Cardiac muscle cell (in vitro differentiated cells and primary cell): ENCODE measurements at regions not wholly inside any gene's neighbourhood (a gene's known extent, or its start where the extent isn't known, plus 50 kb on each side); places are given as distances from the start of the nearest gene placed in this dataset.

Experiments used
- DNase-seq, 2 donors: peaks; one replicate each; pipeline versions ENCODE4 v3.0.0 to v3.0.0-alpha.2; 2010 to 2017; ENCODE audit warnings: low read depth in 1 of 2, low spot score in 1 of 2
- H3K27ac ChIP-seq: fragments of 200-600 bp; sonication (generic); 2 replicates; pipeline ENCODE4 v1.5.1; 2016
- H3K27me3 ChIP-seq: fragments of 200-600 bp; sonication (generic); 2 replicates; pipeline ENCODE4 v1.6.0; 2016; ENCODE audit warnings: control low read depth
- H3K36me3 ChIP-seq: fragments of 200-600 bp; sonication (generic); 2 replicates; pipeline ENCODE4 v1.5.1; 2016; ENCODE audit warnings: control low read depth
- H3K4me1 ChIP-seq: fragments of 200-600 bp; sonication (generic); 2 replicates; pipeline ENCODE4 v1.8.1; 2017; ENCODE audit warnings: low read depth, mild to moderate bottlenecking, mixed run types
- H3K4me3 ChIP-seq: fragments of 200-600 bp; sonication (generic); 2 replicates; pipeline ENCODE4 v1.5.1; 2016; ENCODE audit warnings: mild to moderate bottlenecking
- H3K9me3 ChIP-seq: fragments of 200-600 bp; sonication (generic); 2 replicates; pipeline ENCODE4 v1.5.1; 2017; ENCODE audit warnings: low read depth, mild to moderate bottlenecking, control low read depth
- CTCF ChIP-seq: IDR thresholded peaks from 2 replicates; pipeline ENCODE4 v1.5.1; 2012; ENCODE audit warnings: low read depth, mild to moderate bottlenecking, low read length

GRCh38 chr11:134584706-134585445, 172.8 kb upstream of the B3GAT1 start:
- Histone ChIP-seq H3K9me3 (no peaks in the 10 kb centered on the region), H3K4me3 (no peak overlapping the region), H3K36me3 (no peaks in the 10 kb centered on the region), H3K27me3 (peaks cover 25% of the 10 kb centered on the region), H3K27ac (no peak overlapping the region), H3K4me1 (no peaks in the 10 kb centered on the region)
- DNase-seq = no peak
- TF ChIP-seq CTCF = no peak

- no peaks in the 10 kb centered on the region for H3K4me1 ChIP-seq
- H3K27ac ChIP-seq = no peak overlapping the region
- no peaks in the 10 kb centered on the region for H3K36me3 ChIP-seq
- H3K27me3 ChIP-seq = peaks cover 20% of the 10 kb centered on the region
- no peaks in the 10 kb centered on the region for H3K9me3 ChIP-seq
- TF ChIP-seq CTCF = no peak
- no peak for DNase-seq
- no peak overlapping the region for H3K4me3 ChIP-seq
These were observed 172.0 kb upstream of the B3GAT1 start for GRCh38 chr11:134584001-134584561.

GRCh38 chr11:134583397-134583990, 171.5 kb upstream of the B3GAT1 start:
- no peaks in the 10 kb centered on the region for H3K4me1 ChIP-seq
- H3K36me3 ChIP-seq = no peaks in the 10 kb centered on the region
- TF ChIP-seq CTCF = no peak
- no peak for DNase-seq
- H3K4me3 ChIP-seq = no peak overlapping the region
- H3K9me3 ChIP-seq = no peaks in the 10 kb centered on the region
- H3K27ac ChIP-seq = no peak overlapping the region
- peaks cover 15% of the 10 kb centered on the region for H3K27me3 ChIP-seq

- Histone ChIP-seq H3K27me3 (peaks cover 9% of the 10 kb centered on the region), H3K4me3 (no peak overlapping the region)
These were observed 170.7 kb upstream of the B3GAT1 start for GRCh38 chr11:134582770-134583095.

More at GRCh38 chr11:134582770-134583095, 170.7 kb upstream of the B3GAT1 start:
- DNase-seq = no peak
- Histone ChIP-seq H3K9me3 (no peaks in the 10 kb centered on the region), H3K4me1 (no peaks in the 10 kb centered on the region), H3K36me3 (no peaks in the 10 kb centered on the region), H3K27ac (no peak overlapping the region)
- no peak for TF ChIP-seq CTCF
